Heart left ventricle (tissue), 16 donors: ENCODE measurements at regions not wholly inside any gene's neighbourhood (a gene's known extent, or its start where the extent isn't known, plus 50 kb on each side); places are given as distances from the start of the nearest gene placed in this dataset.

Experiments
- ATAC-seq, 4 donors: fragments of 200-7000 bp; cut with Tn5 transposase; one replicate each; pipeline ENCODE4 v1.9.1; 2020 to 2022; ENCODE audit warnings: moderate library complexity in 4 of 4, mild to moderate bottlenecking in 3 of 4, moderate number of reproducible peaks in 1 of 4
- DNase-seq, 5 donors: peaks; one replicate each; pipeline ENCODE4 v3.0.0-alpha.2; 2020
- H3K27ac ChIP-seq, 12 donors: fragments of 200-600 bp; sonication (generic) in 4 of 12; one replicate each; pipeline versions ENCODE4 v1.5.0 to v1.8.0; 2016 to 2022; ENCODE audit warnings: mild to moderate bottlenecking in 2 of 12
- H3K27me3 ChIP-seq, 9 donors: fragments of 200-600 bp; sonication (generic) in 2 of 9; one replicate each; pipeline versions ENCODE4 v1.5.1 to v1.8.0; 2016 to 2022; ENCODE audit warnings: mild to moderate bottlenecking in 3 of 9
- H3K36me3 ChIP-seq, 9 donors: fragments of 200-600 bp; sonication (generic) in 2 of 9; one replicate each; pipeline versions ENCODE4 v1.5.0 to v1.8.0; 2018 to 2022; ENCODE audit warnings: mild to moderate bottlenecking in 2 of 9
- H3K4me1 ChIP-seq, 12 donors: fragments of 200-600 bp; sonication (generic) in 4 of 12; one replicate each; pipeline versions ENCODE4 v1.5.0 to v1.8.0; 2016 to 2022; ENCODE audit warnings: mild to moderate bottlenecking in 3 of 12
- H3K4me3 ChIP-seq, 12 donors: fragments of 200-600 bp; sonication (generic) in 4 of 12; one replicate each; pipeline versions ENCODE4 v1.5.0 to v1.8.0; 2017 to 2022; ENCODE audit warnings: mild to moderate bottlenecking in 9 of 12, moderate library complexity in 4 of 12
- H3K9me3 ChIP-seq, 12 donors: fragments of 200-600 bp; sonication (generic) in 4 of 12; one replicate each; pipeline versions ENCODE4 v1.5.0 to v1.8.0; 2016 to 2022; ENCODE audit warnings: mild to moderate bottlenecking in 1 of 12
- CTCF ChIP-seq, 12 donors: fragments of 200-600 bp; sonication (generic) in 4 of 12; IDR thresholded peaks; one replicate each; pipeline versions ENCODE4 v1.5.0 to v1.8.0; 2018 to 2022; ENCODE audit warnings: antibody characterized with exemption in 12 of 12, mild to moderate bottlenecking in 5 of 12
- POLR2A ChIP-seq, 2 donors: fragments of 450-650 bp; IDR thresholded peaks; one replicate each; pipeline ENCODE4 v1.6.1; 2017; ENCODE audit warnings: antibody characterized with exemption in 2 of 2, mild to moderate bottlenecking in 2 of 2, moderate library complexity in 2 of 2
- WGBS, 4 donors: extraction: QIAGEN DNeasy Blood & Tissue Kit in 2 of 4; methylation state at CpG; one replicate each; pipeline versions ENCODE4 v1.1.5 to v1.1.7; 2013 to 2018; 5-methylcytosine and 5-hydroxymethylcytosine counted together
- intact Hi-C, 10 donors: fragments of 100-400 bp; cut with DNase I; formaldehyde crosslinking; loops; one replicate each; pipeline versions ENCODE4 v1.11.1 to v1.14.2; 2022
- donor health status: ischemic (EF 13 %, LVEDD 7.1; RV severe dilation, severe dysfunction).
- donor health status: healthy with polysubstance abuse.
- donor health status: DM: no; HTN: yes; CAD: no.
- donor health status: DM: no; HTN: no; CAD: no.
- donor health status: ischemic (EF 25% LVEDD 6.9; RV normal size, moderate dysfunction).
- donor health status: ischemic (EF 25% LVEDD 5.7; RV mildly dilated, moderate dysfunction).
- donor health status: healthy.
- donor health status: DM: yes; HTN: yes; CAD: no.
- donor health status: ischemic (EF 35%, LVEDD 5.7; RV mildly dilated, moderate dysfunction).
- donor health status: nonischemic (EF 11% LVEDD 7.7; RV severe dilation, severe dysfunction).
- donor health status: DM: yes; HTN: yes; CAD: no.
- donor health status: PGD.
- donor health status: ischemic (EF 29% LVEDD 5.4; RV normal size, mild dysfunction).
- donor health status: nonischemic (EF 23%, LVEDD 6.1; RV moderate dilation, normal function).

GRCh38 chr13:30840515-30840914 lies 65.6 kb upstream of the MEDAG start:
- H3K9me3 ChIP-seq = no peaks in the 10 kb centered on the region
- H3K27me3 ChIP-seq = no peaks in the 10 kb centered on the region
- no peak for DNase-seq
- 86 to 94% (median 91%) methylated on average over 2 to 6 of the region's 6 CpGs for WGBS, 4 donors
- H3K4me1 ChIP-seq = peaks cover 0 to 4% (median 0%) of the 10 kb centered on the region in 12 donors
- no peak for TF ChIP-seq POLR2A (IDR thresholded peaks at IDR 0.05)
- no peak for TF ChIP-seq CTCF (IDR thresholded peaks at IDR 0.05)
- H3K27ac ChIP-seq = no peak overlapping the region
- H3K4me3 ChIP-seq = no peak overlapping the region
- intact Hi-C loops = no loop called here
- ATAC-seq = no peak
- H3K36me3 ChIP-seq = no peaks in the 10 kb centered on the region

- H3K4me3 ChIP-seq = no peak overlapping the region
- no peak for TF ChIP-seq POLR2A (IDR thresholded peaks at IDR 0.05)
- TF ChIP-seq CTCF (IDR thresholded peaks at IDR 0.05) = no peak
- no peaks in the 10 kb centered on the region for H3K27me3 ChIP-seq
- intact Hi-C loops = no loop called here
- no peak overlapping the region for H3K27ac ChIP-seq
- H3K9me3 ChIP-seq = no peaks in the 10 kb centered on the region
- H3K4me1 ChIP-seq = peaks cover 0 to 4% (median 0%) of the 10 kb centered on the region in 12 donors
- WGBS, 4 donors = 82 to 89% (median 83%) methylated on average over 5 of the region's 5 CpGs
- DNase-seq (no peak), ATAC-seq (no peak)
- H3K36me3 ChIP-seq = no peaks in the 10 kb centered on the region
Observed at GRCh38 chr13:30841154-30841553, 64.9 kb upstream of the MEDAG start.

DNA sequence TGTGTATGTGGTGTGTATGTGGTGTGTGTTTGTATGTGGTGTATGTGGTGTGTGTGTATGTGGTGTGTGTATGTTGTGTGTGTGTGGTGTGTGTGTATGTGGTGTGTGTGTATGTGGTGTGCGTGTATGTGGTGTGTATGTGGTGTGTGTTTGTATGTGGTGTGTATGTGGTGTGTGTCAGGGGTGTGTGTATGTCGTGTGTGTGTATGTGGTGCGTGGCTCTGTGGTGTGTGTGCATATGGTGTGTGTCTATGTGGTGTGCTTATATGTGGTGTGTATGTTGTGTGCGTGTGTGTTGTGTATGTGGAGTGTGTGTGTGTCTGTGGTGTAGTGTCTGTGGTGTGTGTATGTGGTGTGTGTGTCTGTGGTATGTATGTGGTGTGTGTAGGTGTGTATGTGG lies 62.5 kb upstream of the MEDAG start:
- no peaks in the 10 kb centered on the region for H3K27me3 ChIP-seq
- intact Hi-C loops = no loop called here
- peaks cover 0 to 9% (median 0%) of the 10 kb centered on the region in 12 donors for H3K4me1 ChIP-seq
- peaks cover 0 to 4% (median 0%) of the 10 kb centered on the region in 12 donors for H3K9me3 ChIP-seq
- DNase-seq (no peak), ATAC-seq (no peak)
- WGBS, 4 donors = 68 to 83% (median 76%) methylated on average over 4 of the region's 4 CpGs
- no peak overlapping the region for H3K4me3 ChIP-seq
- no peaks in the 10 kb centered on the region for H3K36me3 ChIP-seq
- TF ChIP-seq POLR2A (IDR thresholded peaks at IDR 0.05) = no peak
- no peak for TF ChIP-seq CTCF (IDR thresholded peaks at IDR 0.05)
- H3K27ac ChIP-seq = no peak overlapping the region

- DNase-seq = no peak
- Histone ChIP-seq H3K27ac (no peak overlapping the region), H3K36me3 (no peaks in the 10 kb centered on the region), H3K9me3 (peaks cover 0 to 4% (median 0%) of the 10 kb centered on the region in 12 donors), H3K27me3 (no peaks in the 10 kb centered on the region), H3K4me3 (no peak overlapping the region), H3K4me1 (peaks cover 0 to 9% (median 0%) of the 10 kb centered on the region in 12 donors)
- TF ChIP-seq POLR2A (IDR thresholded peaks at IDR 0.05) = no peak
- no peak for TF ChIP-seq CTCF (IDR thresholded peaks at IDR 0.05)
- WGBS, 4 donors = 92 to 96% (median 93%) methylated on average over 6 of the region's 6 CpGs
- ATAC-seq = no peak
- intact Hi-C loops = no loop called here
Observed at GRCh38 chr13:30844548-30845296, 61.3 kb upstream of the MEDAG start.
